HEK293T (cell line): ENCODE measurements at regions not wholly inside any gene's neighbourhood (a gene's known extent, or its start where the extent isn't known, plus 50 kb on each side); places are given as distances from the start of the nearest gene placed in this dataset.

Source experiments
- CTBP1 ChIP-seq: fragments of 450-650 bp; IDR thresholded peaks from 2 replicates; pipeline ENCODE4 v1.6.1; 2016; ENCODE audit warnings: borderline replicate concordance
- FOXM1 ChIP-seq: fragments of 450-650 bp; IDR thresholded peaks from 2 replicates; pipeline ENCODE4 v1.6.1; 2017; ENCODE audit warnings: mild to moderate bottlenecking, borderline replicate concordance
- SP1 ChIP-seq: fragments of 450-650 bp; IDR thresholded peaks from 2 replicates; pipeline ENCODE4 v1.6.1; 2017
- SUZ12 ChIP-seq: fragments of 450-650 bp; IDR thresholded peaks from 2 replicates; pipeline ENCODE4 v1.6.1; 2016; ENCODE audit warnings: mild to moderate bottlenecking
- TARDBP ChIP-seq: fragments of 450-650 bp; IDR thresholded peaks from 2 replicates; pipeline ENCODE4 v1.6.1; 2016

DNA sequence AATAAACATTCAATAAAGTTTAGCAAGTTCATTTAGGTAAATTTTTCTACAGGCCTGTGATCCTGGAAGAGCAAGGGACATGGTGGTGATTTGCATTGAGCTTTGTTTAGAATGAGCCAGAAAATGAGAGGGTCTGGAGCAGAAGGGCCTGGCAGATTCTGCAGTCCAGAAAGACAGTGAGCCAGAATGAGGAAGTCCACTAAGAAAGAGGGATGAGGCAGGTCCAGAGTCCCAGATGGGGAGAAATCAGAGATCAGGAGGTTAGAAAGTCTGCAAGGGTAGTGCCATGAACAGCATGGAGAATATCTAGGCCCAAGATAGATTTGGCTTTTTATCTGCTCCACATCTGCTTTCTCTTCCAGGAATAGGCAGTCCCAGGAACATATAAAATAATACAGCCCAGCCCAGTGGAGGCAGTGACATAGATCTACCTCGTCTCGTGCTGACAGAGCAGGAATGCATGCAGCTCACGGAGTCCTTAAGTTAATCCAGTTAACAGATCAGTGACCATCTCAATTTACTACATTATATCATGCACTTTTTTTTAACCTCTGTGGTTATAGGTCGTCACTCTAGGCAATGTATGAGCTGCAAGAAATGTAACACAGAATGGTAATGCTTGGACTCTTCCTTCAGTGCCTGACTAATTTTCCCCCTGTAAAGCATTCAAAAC lies 429.0 kb downstream of the SUCLG1 start:
- TF ChIP-seq SP1, result no peak
- no peak for TF ChIP-seq TARDBP
- no peak for TF ChIP-seq SUZ12
- no peak for TF ChIP-seq FOXM1
- no peak for TF ChIP-seq CTBP1
